Right lobe of liver (tissue), 4 donors: ENCODE measurements at regions not wholly inside any gene's neighbourhood (a gene's known extent, or its start where the extent isn't known, plus 50 kb on each side); places are given as distances from the start of the nearest gene placed in this dataset.
"Not testable (repeated sequence)": the region's sequence is repeated elsewhere in the genome, so short reads cannot be mapped to it uniquely, and the experiment has no call there.

ENCODE experiments used
- POLR2A ChIP-seq: fragments of 450-650 bp; IDR thresholded peaks from one replicate; pipeline ENCODE4 v1.6.1; 2017; ENCODE audit warnings: antibody characterized with exemption, mild to moderate bottlenecking
- TF ChIP-seq, protein P1 (sequence below), 4 donors: fragments of 200-600 bp in 3 of 4; fragments of 450-650 bp in 1 of 4; IDR thresholded peaks; one replicate each; pipeline versions ENCODE4 v1.5.1 to v1.8.0; 2016 to 2022; ENCODE audit warnings: antibody characterized with exemption in 4 of 4, mild to moderate bottlenecking in 2 of 4
- donor health status: DM: no; HTN: no; CAD: no.
- donor health status: DM: no; HTN: no; CAD: no.
- donor health status: DM: no; HTN: yes; CAD: no.

GRCh38 chr11:42795483-42795882 is 516.3 kb upstream of the API5 start:
- TF ChIP-seq POLR2A, result not testable (repeated sequence)
- TF ChIP-seq, protein P1, sequence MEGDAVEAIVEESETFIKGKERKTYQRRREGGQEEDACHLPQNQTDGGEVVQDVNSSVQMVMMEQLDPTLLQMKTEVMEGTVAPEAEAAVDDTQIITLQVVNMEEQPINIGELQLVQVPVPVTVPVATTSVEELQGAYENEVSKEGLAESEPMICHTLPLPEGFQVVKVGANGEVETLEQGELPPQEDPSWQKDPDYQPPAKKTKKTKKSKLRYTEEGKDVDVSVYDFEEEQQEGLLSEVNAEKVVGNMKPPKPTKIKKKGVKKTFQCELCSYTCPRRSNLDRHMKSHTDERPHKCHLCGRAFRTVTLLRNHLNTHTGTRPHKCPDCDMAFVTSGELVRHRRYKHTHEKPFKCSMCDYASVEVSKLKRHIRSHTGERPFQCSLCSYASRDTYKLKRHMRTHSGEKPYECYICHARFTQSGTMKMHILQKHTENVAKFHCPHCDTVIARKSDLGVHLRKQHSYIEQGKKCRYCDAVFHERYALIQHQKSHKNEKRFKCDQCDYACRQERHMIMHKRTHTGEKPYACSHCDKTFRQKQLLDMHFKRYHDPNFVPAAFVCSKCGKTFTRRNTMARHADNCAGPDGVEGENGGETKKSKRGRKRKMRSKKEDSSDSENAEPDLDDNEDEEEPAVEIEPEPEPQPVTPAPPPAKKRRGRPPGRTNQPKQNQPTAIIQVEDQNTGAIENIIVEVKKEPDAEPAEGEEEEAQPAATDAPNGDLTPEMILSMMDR (IDR thresholded peaks at IDR 0.05), result not testable (repeated sequence)
